Body of pancreas (tissue), 4 donors: ENCODE measurements at regions not wholly inside any gene's neighbourhood (a gene's known extent, or its start where the extent isn't known, plus 50 kb on each side); places are given as distances from the start of the nearest gene placed in this dataset.

Experiments
- ATAC-seq: fragments of 150-250 bp; one replicate; pipeline ENCODE4 v1.9.1; 2016
- DNase-seq, 4 donors: peaks; one replicate each; pipeline ENCODE4 v3.0.0-alpha.2; 2019
- H3K27ac ChIP-seq, 4 donors: fragments of 200-600 bp; sonication (generic); 1 replicate in 3 of 4; 2 replicates in 1 of 4; pipeline versions ENCODE4 v1.5.1 to v1.6.1; 2016 to 2019; ENCODE audit warnings: mild to moderate bottlenecking in 1 of 4, mixed read lengths in 1 of 4, moderate library complexity in 1 of 4
- H3K27me3 ChIP-seq, 2 donors: fragments of 200-600 bp; sonication (generic); one replicate each; pipeline ENCODE4 v1.6.0; 2016; ENCODE audit warnings: mild to moderate bottlenecking in 1 of 2
- H3K36me3 ChIP-seq, 2 donors: fragments of 200-600 bp; sonication (generic); replicated peaks in 1 of 2; 2 replicates each; pipeline ENCODE4 v1.5.1; 2016; ENCODE audit warnings: low read depth in 2 of 2; ENCODE audit not compliant: insufficient read depth in 1 of 2
- H3K4me1 ChIP-seq: fragments of 200-600 bp; sonication (generic); one replicate; pipeline ENCODE4 v1.6.0; 2016
- H3K4me3 ChIP-seq, 2 donors: fragments of 200-600 bp; sonication (generic); 1 replicate in 1 of 2; 2 replicates in 1 of 2; pipeline ENCODE4 v1.5.1; 2016 to 2019
- H3K9me3 ChIP-seq, 3 donors: fragments of 200-600 bp; sonication (generic); 1 replicate in 2 of 3; 2 replicates in 1 of 3; pipeline ENCODE4 v1.5.1; 2016
- CTCF ChIP-seq, 7 experiments: fragments of 450-650 bp in 4 of 7; fragments of 200-600 bp in 3 of 7; sonication (generic) in 3 of 7; IDR thresholded peaks; one replicate each; pipeline ENCODE4 v1.5.1; 2016 to 2019; ENCODE audit warnings: antibody characterized with exemption in 7 of 7
- POLR2A ChIP-seq, 3 donors: fragments of 450-650 bp; IDR thresholded peaks; one replicate each; pipeline ENCODE4 v1.6.1; 2016; ENCODE audit warnings: antibody characterized with exemption in 3 of 3, mild to moderate bottlenecking in 2 of 3
- WGBS, 2 donors: methylation state at CpG; one replicate each; pipeline ENCODE4 v1.1.5; 2017; 5-methylcytosine and 5-hydroxymethylcytosine counted together
- intact Hi-C: fragments of 100-400 bp; cut with DNase I; formaldehyde crosslinking; loops from one replicate; pipeline ENCODE4 v1.15.1; 2023

GRCh38 chr9:103522409-103522808 lies 527.3 kb downstream of the CYLC2 start:
- WGBS, 2 donors = 81 to 84% methylated on average over 3 of the region's 3 CpGs
- intact Hi-C loops = no loop called here
- ATAC-seq (no peak), DNase-seq (no peak)
- no peak overlapping the region for H3K27ac ChIP-seq
- no peak overlapping the region for H3K4me3 ChIP-seq
- H3K27me3 ChIP-seq = no peaks in the 10 kb centered on the region
- TF ChIP-seq POLR2A (IDR thresholded peaks at IDR 0.05) (no peak), CTCF (IDR thresholded peaks at IDR 0.05) (no peak)
- H3K36me3 ChIP-seq = no peaks in the 10 kb centered on the region
- H3K4me1 ChIP-seq = no peaks in the 10 kb centered on the region
- no peaks in the 10 kb centered on the region for H3K9me3 ChIP-seq

- Histone ChIP-seq H3K27me3 (no peaks in the 10 kb centered on the region), H3K4me1 (no peaks in the 10 kb centered on the region), H3K36me3 (no peaks in the 10 kb centered on the region), H3K9me3 (peaks cover 0 to 4% (median 0%) of the 10 kb centered on the region in 3 donors), H3K4me3 (no peak overlapping the region), H3K27ac (no peak overlapping the region)
- no peak for TF ChIP-seq CTCF (IDR thresholded peaks at IDR 0.05)
- no peak for TF ChIP-seq POLR2A (IDR thresholded peaks at IDR 0.05)
- DNase-seq (no peak), ATAC-seq (no peak)
- 30 to 45% methylated on average over 1 of the region's 1 CpG for WGBS, 2 donors
- intact Hi-C loops = no loop called here
These were observed 535.8 kb downstream of the CYLC2 start for GRCh38 chr9:103530934-103531333.

GRCh38 chr9:103533318-103533717 lies 538.2 kb downstream of the CYLC2 start:
- TF ChIP-seq CTCF (IDR thresholded peaks at IDR 0.05) = no peak
- TF ChIP-seq POLR2A (IDR thresholded peaks at IDR 0.05) = no peak
- no peak overlapping the region for H3K27ac ChIP-seq
- 77 to 84% methylated on average over 3 to 5 of the region's 5 CpGs for WGBS, 2 donors
- no peaks in the 10 kb centered on the region for H3K36me3 ChIP-seq
- no peaks in the 10 kb centered on the region for H3K27me3 ChIP-seq
- peaks cover 0 to 4% (median 0%) of the 10 kb centered on the region in 3 donors for H3K9me3 ChIP-seq
- no peak for DNase-seq
- intact Hi-C loops = no loop called here
- ATAC-seq = no peak
- H3K4me3 ChIP-seq = no peak overlapping the region
- H3K4me1 ChIP-seq = no peaks in the 10 kb centered on the region

GRCh38 chr9:103537426-103537825 lies 542.3 kb downstream of the CYLC2 start:
- H3K9me3 ChIP-seq = no peaks in the 10 kb centered on the region
- H3K36me3 ChIP-seq = no peaks in the 10 kb centered on the region
- DNase-seq (no peak), ATAC-seq (no peak)
- H3K27ac ChIP-seq = no peak overlapping the region
- no peak overlapping the region for H3K4me3 ChIP-seq
- intact Hi-C loops = no loop called here
- no peaks in the 10 kb centered on the region for H3K27me3 ChIP-seq
- H3K4me1 ChIP-seq = no peaks in the 10 kb centered on the region
- TF ChIP-seq CTCF (IDR thresholded peaks at IDR 0.05) (no peak), POLR2A (IDR thresholded peaks at IDR 0.05) (no peak)

- 56 to 69% methylated on average over 2 of the region's 2 CpGs for WGBS, 2 donors
- TF ChIP-seq CTCF (IDR thresholded peaks at IDR 0.05) = no peak
- TF ChIP-seq POLR2A (IDR thresholded peaks at IDR 0.05) = no peak
These were observed 548.8 kb upstream of the SMC2 start for GRCh38 chr9:103545260-103545659.

More at GRCh38 chr9:103545260-103545659, 548.8 kb upstream of the SMC2 start:
- H3K4me1 ChIP-seq = no peaks in the 10 kb centered on the region
- H3K4me3 ChIP-seq = no peak overlapping the region
- ATAC-seq (no peak), DNase-seq (no peak)
- H3K36me3 ChIP-seq = no peaks in the 10 kb centered on the region
- no peak overlapping the region for H3K27ac ChIP-seq
- intact Hi-C loops = no loop called here
- no peaks in the 10 kb centered on the region for H3K9me3 ChIP-seq
- H3K27me3 ChIP-seq = no peaks in the 10 kb centered on the region
